ENCODE measurements at regions not wholly inside any gene's neighbourhood (a gene's known extent, or its start where the extent isn't known, plus 50 kb on each side); places are given as distances from the start of the nearest gene placed in this dataset.

GRCh38 chr1:216983823-216984222 is 260.6 kb upstream of the ESRRG start:
- WGBS, 4 donors, result 67 to 75% (median 70%) methylated on average over 6 of the region's 6 CpGs
- no peaks in the 10 kb centered on the region for H3K27me3 ChIP-seq
- H3K36me3 ChIP-seq (replicated peaks in 1 of 2), result no peaks in the 10 kb centered on the region
- intact Hi-C loops (cut with DNase I), result no loop called here
- TF ChIP-seq POLR2A (IDR thresholded peaks at IDR 0.05), result no peak
- no peak for TF ChIP-seq CTCF (IDR thresholded peaks at IDR 0.05)
- no peak overlapping the region for H3K4me3 ChIP-seq
- no peak for DNase-seq
- no peaks in the 10 kb centered on the region for H3K4me1 ChIP-seq (replicated peaks in 1 of 2)
- no peak overlapping the region for H3K27ac ChIP-seq
- no peaks in the 10 kb centered on the region for H3K9me3 ChIP-seq (replicated peaks in 1 of 3)

GRCh38 chr1:216961516-216961915 is 238.3 kb upstream of the ESRRG start:
- TF ChIP-seq POLR2A (IDR thresholded peaks at IDR 0.05), result no peak
- TF ChIP-seq CTCF (IDR thresholded peaks at IDR 0.05), result no peak
- no peak for DNase-seq
- Histone ChIP-seq H3K27me3 (no peaks in the 10 kb centered on the region), H3K27ac (no peak overlapping the region), H3K9me3 (replicated peaks in 1 of 3) (no peaks in the 10 kb centered on the region), H3K4me3 (no peak overlapping the region), H3K4me1 (replicated peaks in 1 of 2) (no peaks in the 10 kb centered on the region), H3K36me3 (replicated peaks in 1 of 2) (no peaks in the 10 kb centered on the region)
- 55 to 62% (median 59%) methylated on average over 3 of the region's 3 CpGs for WGBS, 4 donors
- intact Hi-C loops (cut with DNase I), result no loop called here

GRCh38 chr1:216960716-216961115 is 237.5 kb upstream of the ESRRG start:
- Histone ChIP-seq H3K4me1 (replicated peaks in 1 of 2) (no peaks in the 10 kb centered on the region), H3K9me3 (replicated peaks in 1 of 3) (no peaks in the 10 kb centered on the region), H3K27ac (no peak overlapping the region), H3K4me3 (no peak overlapping the region), H3K27me3 (no peaks in the 10 kb centered on the region), H3K36me3 (replicated peaks in 1 of 2) (no peaks in the 10 kb centered on the region)
- DNase-seq, result no peak
- intact Hi-C loops (cut with DNase I), result no loop called here
- TF ChIP-seq POLR2A (IDR thresholded peaks at IDR 0.05) (no peak), CTCF (IDR thresholded peaks at IDR 0.05) (no peak)

- H3K9me3 ChIP-seq (replicated peaks in 1 of 3), result no peaks in the 10 kb centered on the region
- no peak overlapping the region for H3K27ac ChIP-seq
- no peak overlapping the region for H3K4me3 ChIP-seq
- no peaks in the 10 kb centered on the region for H3K36me3 ChIP-seq (replicated peaks in 1 of 2)
- DNase-seq, result no peak
- 66 to 88% (median 78%) methylated on average over 4 of the region's 4 CpGs for WGBS, 4 donors
- no peaks in the 10 kb centered on the region for H3K4me1 ChIP-seq (replicated peaks in 1 of 2)
- TF ChIP-seq CTCF (IDR thresholded peaks at IDR 0.05), result no peak
- TF ChIP-seq POLR2A (IDR thresholded peaks at IDR 0.05), result no peak
- no peaks in the 10 kb centered on the region for H3K27me3 ChIP-seq
- intact Hi-C loops (cut with DNase I), result no loop called here
Observed at GRCh38 chr1:216958569-216958968, 235.3 kb upstream of the ESRRG start.

Measured in adrenal gland (tissue), 9 donors.